K562 (cell line): ENCODE measurements at regions not wholly inside any gene's neighbourhood (a gene's known extent, or its start where the extent isn't known, plus 50 kb on each side); places are given as distances from the start of the nearest gene placed in this dataset.

Experiments
- ARID2 ChIP-seq: fragments of 450-650 bp; IDR thresholded peaks from 2 replicates; pipeline ENCODE4 v1.6.1; 2017; ENCODE audit warnings: antibody characterized with exemption, mild to moderate bottlenecking
- ATF3 ChIP-seq, 2 experiments: fragments of 450-650 bp in 1 of 2; sonication (generic) in 1 of 2; formaldehyde crosslinking in 1 of 2; IDR thresholded peaks in 1 of 2; conservative IDR thresholded peaks in 1 of 2; 2 replicates each; pipeline versions ENCODE4 v1.6.1 to v1.8.1; 2016 to 2023; ENCODE audit warnings: mild to moderate bottlenecking in 2 of 2, moderate library complexity in 2 of 2, inconsistent platforms in 1 of 2, missing genetic modification reagents in 1 of 2
- CTCF ChIP-seq, 3 experiments: IDR thresholded peaks in 2 of 3; conservative IDR thresholded peaks in 1 of 3; 2 replicates each; pipeline ENCODE4 v1.5.1; 2011 to 2012; ENCODE audit warnings: low read length in 3 of 3, mild to moderate bottlenecking in 3 of 3, control low read depth in 2 of 3, improper control_type of control experiment in 1 of 3, inconsistent platforms in 1 of 3, low read depth in 1 of 3, mixed read lengths in 1 of 3, moderate library complexity in 1 of 3; ENCODE audit not compliant: insufficient read depth in 2 of 3
- EZH2 ChIP-seq: IDR thresholded peaks from 2 replicates; pipeline ENCODE4 v1.6.1; 2012; ENCODE audit warnings: low read depth, mild to moderate bottlenecking, inconsistent platforms, low read length, borderline replicate concordance
- HMG20A ChIP-seq: fragments of 450-650 bp; formaldehyde crosslinking; conservative IDR thresholded peaks from 2 replicates; pipeline ENCODE4 v1.4.0; 2020; ENCODE audit warnings: mild to moderate bottlenecking, mixed read lengths
- NR2C1 ChIP-seq, 2 experiments: fragments of 450-650 bp; IDR thresholded peaks; 2 replicates each; pipeline ENCODE4 v1.6.1; 2017; ENCODE audit warnings: mild to moderate bottlenecking in 2 of 2, antibody characterized with exemption in 1 of 2, inconsistent platforms in 1 of 2, missing compliant biosample characterization in 1 of 2, missing genetic modification characterization in 1 of 2
- ZEB2 ChIP-seq: fragments of 450-650 bp; IDR thresholded peaks from 2 replicates; pipeline ENCODE4 v1.6.1; 2016

GRCh38 chr4:31088600-31089230, 368.5 kb downstream of the PCDH7 start:
- TF ChIP-seq ARID2 (no peak), EZH2 (no peak), NR2C1 (IDR thresholded peaks at IDR 0.05) (no peak), NR2C1 (tag; IDR thresholded peaks at IDR 0.05) (no peak), HMG20A (CRISPR knock-in tag) (no peak), ATF3 (IDR thresholded peaks at IDR 0.05) (no peak), ATF3 (CRISPR knock-in tag; conservative IDR thresholded peaks at IDR 0.05) (no peak), ZEB2 (no peak), CTCF (IDR thresholded peaks at IDR 0.05 in 2 of 3, conservative IDR thresholded peaks at IDR 0.05 in 1 of 3; ENCODE audit: insufficient read depth in 2 of 3, low read depth in 1 of 3, low read length in 3 of 3) (no peak)
